CD8-positive, alpha-beta memory T cell (primary cell): ENCODE measurements at regions not wholly inside any gene's neighbourhood (a gene's known extent, or its start where the extent isn't known, plus 50 kb on each side); places are given as distances from the start of the nearest gene placed in this dataset.
"Not testable (repeated sequence)": the region's sequence is repeated elsewhere in the genome, so short reads cannot be mapped to it uniquely, and the experiment has no call there.

Experiments used
- CTCF ChIA-PET: fragments of 350-600 bp; sonication (Branson Sonifier 250); formaldehyde crosslinking; loops from one replicate; lab custom pipeline; 2021; ENCODE audit warnings: antibody characterized with exemption; lab: Charles Lee
- POLR2A ChIA-PET: fragments of 350-600 bp; sonication (Branson Sonifier 250); formaldehyde crosslinking; loops from one replicate; lab custom pipeline; 2021; ENCODE audit warnings: antibody characterized with exemption; lab: Charles Lee
- DNase-seq, 5 donors: peaks; one replicate each; pipeline versions ENCODE4 v3.0.0 to v3.0.0-alpha.2; 2020 to 2022; ENCODE audit warnings: mixed read lengths in 1 of 5
- H3K27ac ChIP-seq: one replicate; pipeline ENCODE4 v1.7.0; 2013; ENCODE audit warnings: low read depth, mild to moderate bottlenecking, low read length, moderate library complexity
- H3K27me3 ChIP-seq: 2 replicates; pipeline ENCODE4 v1.7.0; 2013; ENCODE audit warnings: low read length, mild to moderate bottlenecking; ENCODE audit not compliant: insufficient read depth, poor library complexity, severe bottlenecking
- H3K36me3 ChIP-seq: 2 replicates; pipeline ENCODE4 v1.7.0; 2013; ENCODE audit warnings: mild to moderate bottlenecking, low read length, moderate library complexity; ENCODE audit not compliant: insufficient read depth
- H3K4me1 ChIP-seq: 2 replicates; pipeline ENCODE4 v1.7.0; 2013; ENCODE audit warnings: mild to moderate bottlenecking, low read length, moderate library complexity; ENCODE audit not compliant: insufficient read depth
- H3K4me3 ChIP-seq: 2 replicates; pipeline ENCODE4 v1.7.0; 2013; ENCODE audit warnings: mild to moderate bottlenecking, low read length
- H3K9me3 ChIP-seq: 2 replicates; pipeline ENCODE4 v1.7.0; 2013; ENCODE audit warnings: mild to moderate bottlenecking, low read length
- H3K27ac Mint-ChIP-seq, 8 donors: one replicate each; pipeline ENCODE4 v1.8.0; 2020 to 2021; ENCODE audit warnings: mixed read lengths in 8 of 8, mild to moderate bottlenecking in 6 of 8, inconsistent platforms in 3 of 8, moderate library complexity in 3 of 8
- H3K27me3 Mint-ChIP-seq, 2 donors: one replicate each; pipeline ENCODE4 v1.8.0; 2020 to 2021; ENCODE audit warnings: mixed read lengths in 2 of 2, mild to moderate bottlenecking in 1 of 2, moderate library complexity in 1 of 2
- H3K36me3 Mint-ChIP-seq, 3 donors: one replicate each; pipeline ENCODE4 v1.8.0; 2020 to 2021; ENCODE audit warnings: mixed read lengths in 3 of 3, inconsistent platforms in 1 of 3, mild to moderate bottlenecking in 1 of 3
- H3K4me1 Mint-ChIP-seq, 3 donors: one replicate each; pipeline ENCODE4 v1.8.0; 2020 to 2021; ENCODE audit warnings: mixed read lengths in 3 of 3, inconsistent platforms in 1 of 3, mild to moderate bottlenecking in 1 of 3
- H3K4me3 Mint-ChIP-seq, 7 donors: one replicate each; pipeline ENCODE4 v1.8.0; 2020 to 2021; ENCODE audit warnings: mixed read lengths in 7 of 7, mild to moderate bottlenecking in 6 of 7, moderate library complexity in 4 of 7, inconsistent platforms in 2 of 7
- H3K9me3 Mint-ChIP-seq, 5 donors: one replicate each; pipeline ENCODE4 v1.8.0; 2020 to 2022; ENCODE audit warnings: mixed read lengths in 5 of 5, mild to moderate bottlenecking in 3 of 5, moderate library complexity in 2 of 5, inconsistent platforms in 1 of 5

DNA sequence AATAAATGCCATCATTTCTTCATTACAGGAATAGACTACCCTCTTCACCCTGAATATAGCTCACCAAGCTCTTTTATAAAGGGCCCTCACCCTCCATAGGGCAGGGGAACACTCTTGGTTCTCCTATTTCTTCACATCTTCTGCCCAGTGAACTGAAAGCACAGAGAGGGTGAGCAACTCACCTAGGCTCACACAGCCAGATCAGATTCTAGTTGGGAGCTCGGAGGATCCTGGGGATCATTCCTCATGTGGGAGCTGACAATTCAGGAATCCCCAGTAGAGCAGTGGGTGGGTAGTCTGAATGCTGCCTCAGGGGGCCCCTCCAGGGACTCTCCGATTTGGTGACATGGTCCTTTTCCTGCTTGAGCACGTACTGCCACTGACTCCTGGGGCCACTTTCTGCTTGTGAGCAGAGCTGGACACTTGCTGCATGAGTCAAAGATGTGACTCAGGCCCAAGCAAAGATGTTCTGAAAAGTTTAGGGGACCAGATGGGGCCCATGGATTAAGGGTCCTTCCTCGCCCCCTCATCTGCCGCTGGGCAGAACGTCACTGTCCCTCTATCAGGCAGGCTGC lies 63.7 kb upstream of the WNT4 start:
- Histone ChIP-seq H3K9me3 (no peaks in the 10 kb centered on the region), H3K27ac (no peak overlapping the region), H3K4me3 (no peak overlapping the region), H3K36me3 (no peaks in the 10 kb centered on the region), H3K27me3 (peaks cover 20% of the 10 kb centered on the region), H3K4me1 (no peaks in the 10 kb centered on the region)
- Mint-ChIP-seq H3K9me3 (no peaks in the 10 kb centered on the region), H3K36me3 (no peaks in the 10 kb centered on the region), H3K27me3 (peaks cover 32 to 82% of the 10 kb centered on the region in 2 donors), H3K4me3 (no peak overlapping the region), H3K4me1 (no peaks in the 10 kb centered on the region), H3K27ac (peak overlapping the region in 1 of 8 donors; percentile 74)
- no peak for DNase-seq
- POLR2A ChIA-PET = no interaction called here
- CTCF ChIA-PET = no interaction called here

DNA sequence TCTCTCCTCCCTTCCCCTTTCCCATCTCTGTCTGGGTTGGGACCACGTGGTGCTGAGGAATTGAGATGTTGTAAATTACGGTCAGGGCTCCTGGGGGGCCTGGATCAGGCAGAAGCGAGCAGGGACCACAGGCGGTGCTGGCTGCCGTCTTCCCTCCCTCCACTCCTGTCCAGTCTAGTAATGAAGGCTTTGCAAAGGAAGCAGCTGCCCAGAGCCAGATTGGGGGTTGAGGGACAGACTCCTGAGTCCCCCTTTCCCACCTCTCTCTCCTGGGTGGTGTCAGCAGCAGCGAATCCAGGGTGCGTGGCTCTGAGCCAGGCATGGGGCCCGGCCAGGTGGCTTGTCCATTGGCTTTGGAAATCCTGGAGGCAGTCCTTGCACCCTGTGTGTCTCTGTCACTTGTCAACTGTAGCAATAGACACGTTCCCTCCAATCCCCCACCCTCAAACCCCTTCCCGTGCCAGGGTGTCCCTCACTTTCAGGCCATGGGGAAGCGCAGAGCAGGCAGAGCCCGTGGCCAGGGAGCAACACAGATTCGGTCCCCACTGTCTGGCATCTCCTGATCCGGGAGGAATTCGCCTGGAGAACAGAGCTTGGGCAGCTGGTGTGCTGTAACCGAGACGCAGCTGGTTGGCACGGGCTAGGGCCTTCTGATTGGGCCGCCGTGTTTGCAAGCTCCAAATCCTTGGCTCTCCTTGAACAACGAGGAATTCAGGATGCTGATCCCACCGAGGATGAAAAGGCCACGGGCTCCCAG lies 64.8 kb upstream of the WNT4 start:
- POLR2A ChIA-PET = no interaction called here
- Histone ChIP-seq H3K9me3 (no peaks in the 10 kb centered on the region), H3K4me1 (no peaks in the 10 kb centered on the region), H3K27ac (no peak overlapping the region), H3K4me3 (no peak overlapping the region), H3K36me3 (no peaks in the 10 kb centered on the region), H3K27me3 (peaks cover 20% of the 10 kb centered on the region)
- no peak for DNase-seq
- CTCF ChIA-PET = no interaction called here
- peaks cover 36 to 86% of the 10 kb centered on the region in 2 donors for H3K27me3 Mint-ChIP-seq
- H3K4me3 Mint-ChIP-seq = no peak overlapping the region
- no peaks in the 10 kb centered on the region for H3K9me3 Mint-ChIP-seq
- no peaks in the 10 kb centered on the region for H3K4me1 Mint-ChIP-seq
- H3K27ac Mint-ChIP-seq = no peak overlapping the region
- H3K36me3 Mint-ChIP-seq = no peaks in the 10 kb centered on the region

DNA sequence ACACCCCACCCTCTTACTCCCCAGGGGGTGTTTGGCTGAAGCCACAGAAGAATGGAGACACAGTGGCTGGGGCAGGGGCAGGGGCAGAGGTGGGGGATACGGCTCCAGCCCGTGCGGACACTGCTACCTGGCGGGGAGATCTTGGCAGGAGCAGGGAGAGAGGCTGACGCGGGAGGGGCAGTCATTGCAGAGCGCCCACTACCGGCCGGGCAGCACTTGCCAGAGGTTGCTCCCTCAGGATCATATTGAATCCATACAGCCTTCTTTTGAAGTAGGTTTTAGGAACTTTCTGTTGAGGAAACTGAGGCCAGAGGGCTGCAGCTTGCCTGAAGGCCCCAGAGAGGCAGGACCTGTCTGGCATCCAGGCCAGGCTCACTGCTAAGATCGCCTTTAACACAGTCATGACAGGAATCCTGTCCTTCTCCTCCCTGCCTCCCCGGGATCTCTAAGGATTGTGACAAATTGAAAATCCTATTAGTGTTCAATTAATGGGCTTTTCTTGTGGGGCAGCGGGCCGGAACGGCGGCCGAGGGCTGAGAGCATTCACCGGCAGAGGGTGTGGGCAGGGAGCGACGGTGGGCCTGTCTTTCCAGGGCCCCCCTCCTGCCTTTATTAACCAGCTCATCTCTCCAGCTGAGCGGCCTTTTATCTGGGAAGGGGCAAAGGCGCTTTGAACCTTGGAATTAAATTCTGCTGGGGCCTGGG lies 65.5 kb upstream of the WNT4 start:
- H3K27me3 Mint-ChIP-seq = peaks cover 39 to 84% of the 10 kb centered on the region in 2 donors

DNA sequence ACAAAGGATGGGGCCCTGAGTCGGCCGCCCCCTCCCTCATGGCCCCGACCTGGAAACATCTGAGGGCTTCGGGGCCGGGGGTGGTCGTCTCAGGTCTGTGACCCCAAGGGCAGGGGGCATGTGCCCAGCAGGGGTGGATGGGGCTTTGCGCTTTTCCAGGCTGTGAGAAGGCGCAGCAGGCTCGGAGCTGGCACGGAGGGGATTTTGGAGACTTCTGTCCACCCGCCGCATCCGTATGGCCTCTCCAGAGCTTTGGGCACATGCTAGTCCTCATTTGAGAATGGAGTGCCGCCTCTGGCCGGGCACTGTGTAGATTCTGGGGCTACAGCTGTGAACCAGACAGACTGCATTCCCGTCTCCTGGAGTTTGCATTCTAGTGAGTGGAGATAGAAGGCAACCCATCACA lies 66.1 kb upstream of the WNT4 start:
- ChIA-PET CTCF (no interaction called here), POLR2A (no interaction called here)
- Mint-ChIP-seq H3K27ac (peak overlapping the region in 1 of 8 donors; percentile 83), H3K4me1 (no peaks in the 10 kb centered on the region), H3K36me3 (no peaks in the 10 kb centered on the region), H3K9me3 (no peaks in the 10 kb centered on the region), H3K27me3 (peaks cover 35 to 81% of the 10 kb centered on the region in 2 donors), H3K4me3 (no peak overlapping the region)
- Histone ChIP-seq H3K27ac (no peak overlapping the region), H3K4me3 (no peak overlapping the region), H3K36me3 (no peaks in the 10 kb centered on the region), H3K9me3 (no peaks in the 10 kb centered on the region), H3K4me1 (no peaks in the 10 kb centered on the region), H3K27me3 (peaks cover 25% of the 10 kb centered on the region)
- DNase-seq = no peak

More for the DNA sequence above, 65.5 kb upstream of the WNT4 start:
- no peaks in the 10 kb centered on the region for H3K36me3 ChIP-seq
- no peak for DNase-seq
- Mint-ChIP-seq H3K4me1 (no peaks in the 10 kb centered on the region), H3K4me3 (no peak overlapping the region), H3K9me3 (no peaks in the 10 kb centered on the region), H3K27ac (no peak overlapping the region), H3K36me3 (no peaks in the 10 kb centered on the region)
- peaks cover 25% of the 10 kb centered on the region for H3K27me3 ChIP-seq
- POLR2A ChIA-PET = no interaction called here
- no peak overlapping the region for H3K27ac ChIP-seq
- no peaks in the 10 kb centered on the region for H3K9me3 ChIP-seq
- no peak overlapping the region for H3K4me3 ChIP-seq
- CTCF ChIA-PET = no interaction called here
- H3K4me1 ChIP-seq = no peaks in the 10 kb centered on the region

DNA sequence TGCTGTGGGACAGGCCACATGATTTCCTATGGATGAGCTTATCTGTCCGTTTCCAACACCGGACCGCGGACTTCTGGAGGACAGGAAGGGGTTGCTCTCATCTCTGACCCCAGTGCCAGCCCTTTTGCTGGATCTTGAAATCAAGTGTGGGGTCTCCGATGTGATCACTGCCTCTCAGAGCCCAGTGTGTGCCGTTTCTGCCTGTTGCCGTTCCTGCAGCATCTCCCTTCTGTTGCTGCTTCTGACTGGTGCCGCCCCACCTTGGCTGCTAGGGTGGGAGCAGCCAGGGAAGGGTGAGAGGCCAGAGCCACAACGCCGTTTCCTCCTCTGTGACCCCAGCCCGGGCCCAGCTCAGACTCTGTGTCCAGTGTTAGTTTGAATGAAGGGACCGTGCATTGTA lies 67.3 kb upstream of the WNT4 start:
- Histone ChIP-seq H3K27me3 (peaks cover 21% of the 10 kb centered on the region), H3K4me1 (no peaks in the 10 kb centered on the region), H3K4me3 (no peak overlapping the region), H3K36me3 (no peaks in the 10 kb centered on the region), H3K9me3 (no peaks in the 10 kb centered on the region), H3K27ac (no peak overlapping the region)
- H3K9me3 Mint-ChIP-seq = no peaks in the 10 kb centered on the region
- no peaks in the 10 kb centered on the region for H3K4me1 Mint-ChIP-seq
- DNase-seq = no peak
- ChIA-PET POLR2A (no interaction called here), CTCF (no interaction called here)
- peaks cover 36 to 80% of the 10 kb centered on the region in 2 donors for H3K27me3 Mint-ChIP-seq
- no peak overlapping the region for H3K27ac Mint-ChIP-seq
- no peaks in the 10 kb centered on the region for H3K36me3 Mint-ChIP-seq
- H3K4me3 Mint-ChIP-seq = no peak overlapping the region

DNA sequence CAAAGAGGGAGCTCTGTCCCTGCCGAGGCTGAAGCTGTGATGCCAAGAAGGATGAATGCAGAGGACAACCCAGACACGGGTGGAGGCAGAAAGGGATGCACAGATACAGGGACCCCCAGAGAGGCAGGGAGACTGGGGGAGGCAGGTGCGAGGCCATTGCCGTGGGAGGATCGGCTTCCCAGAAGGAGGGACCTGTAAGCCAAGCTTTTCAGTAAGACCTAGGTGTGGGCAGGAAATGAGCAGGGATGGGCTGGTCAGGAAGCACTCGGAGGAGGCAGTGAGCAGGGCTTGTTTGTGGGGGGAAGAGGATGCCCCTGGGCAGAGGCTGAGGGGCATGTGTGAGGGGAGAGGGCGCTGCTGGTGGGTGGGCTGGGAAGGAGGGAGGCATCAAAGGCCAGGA lies 67.7 kb upstream of the WNT4 start:
- Histone ChIP-seq H3K9me3 (no peaks in the 10 kb centered on the region), H3K36me3 (no peaks in the 10 kb centered on the region), H3K4me1 (no peaks in the 10 kb centered on the region), H3K27ac (no peak overlapping the region), H3K27me3 (peaks cover 21% of the 10 kb centered on the region), H3K4me3 (no peak overlapping the region)
- H3K36me3 Mint-ChIP-seq = no peaks in the 10 kb centered on the region
- H3K4me3 Mint-ChIP-seq = no peak overlapping the region
- no peak for DNase-seq
- no peaks in the 10 kb centered on the region for H3K4me1 Mint-ChIP-seq
- no peak overlapping the region for H3K27ac Mint-ChIP-seq
- H3K9me3 Mint-ChIP-seq = no peaks in the 10 kb centered on the region
- peaks cover 31 to 76% of the 10 kb centered on the region in 2 donors for H3K27me3 Mint-ChIP-seq
- ChIA-PET POLR2A (no interaction called here), CTCF (no interaction called here)

DNA sequence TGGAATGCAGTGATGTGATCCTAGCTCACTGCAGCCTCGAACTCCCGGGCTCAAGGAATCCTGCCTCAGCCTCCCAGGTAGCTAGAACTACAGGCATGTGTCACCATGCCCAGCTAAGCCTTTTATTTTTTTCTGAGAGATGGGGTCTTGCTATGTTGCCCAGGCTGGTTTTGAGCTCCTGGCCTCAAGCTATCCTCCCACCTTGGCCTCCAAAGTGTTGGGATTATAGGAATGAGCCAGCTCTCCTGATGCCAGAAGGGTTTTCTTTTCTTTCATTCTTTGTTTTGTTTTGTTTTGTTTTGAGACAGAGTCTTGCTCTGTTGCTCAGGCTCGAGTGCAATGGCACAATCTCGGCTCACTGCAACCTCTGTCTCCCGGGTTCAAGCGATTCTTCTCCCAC lies 68.6 kb upstream of the WNT4 start:
- CTCF ChIA-PET, H3K36me3 Mint-ChIP-seq, H3K27ac ChIP-seq, H3K4me1 Mint-ChIP-seq, H3K27ac Mint-ChIP-seq, H3K9me3 ChIP-seq, H3K9me3 Mint-ChIP-seq, H3K36me3 ChIP-seq, POLR2A ChIA-PET, H3K4me3 ChIP-seq, H3K4me1 ChIP-seq, H3K4me3 Mint-ChIP-seq, DNase-seq: not testable (repeated sequence)
- peaks cover 31 to 76% of the 10 kb centered on the region in 2 donors for H3K27me3 Mint-ChIP-seq
- H3K27me3 ChIP-seq = peaks cover 20% of the 10 kb centered on the region
